ENCODE measurements at regions not wholly inside any gene's neighbourhood (a gene's known extent, or its start where the extent isn't known, plus 50 kb on each side); places are given as distances from the start of the nearest gene placed in this dataset.
A peak's percentile ranks its signal among the peaks of the same experiment; 100 is the strongest.

DNA sequence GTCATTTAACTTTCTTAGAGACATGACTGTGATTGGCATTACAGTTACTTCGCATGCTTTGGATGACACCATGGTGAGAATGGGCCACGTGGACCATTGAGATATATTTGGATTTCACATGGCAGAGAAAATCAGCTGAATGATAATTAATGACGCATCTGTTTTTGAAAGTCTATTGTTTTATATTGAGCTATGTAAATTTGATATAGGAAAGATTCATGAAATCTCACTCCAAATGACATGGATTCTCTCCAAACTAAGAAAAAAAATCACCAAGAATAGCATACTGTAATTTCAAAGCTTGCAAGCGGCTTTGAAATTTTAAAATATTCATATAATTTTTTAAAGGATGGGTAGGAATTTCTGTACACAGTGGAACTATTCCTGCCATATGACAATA lies 163.7 kb downstream of the SH3BP4 start:
- TF ChIP-seq, protein P1, sequence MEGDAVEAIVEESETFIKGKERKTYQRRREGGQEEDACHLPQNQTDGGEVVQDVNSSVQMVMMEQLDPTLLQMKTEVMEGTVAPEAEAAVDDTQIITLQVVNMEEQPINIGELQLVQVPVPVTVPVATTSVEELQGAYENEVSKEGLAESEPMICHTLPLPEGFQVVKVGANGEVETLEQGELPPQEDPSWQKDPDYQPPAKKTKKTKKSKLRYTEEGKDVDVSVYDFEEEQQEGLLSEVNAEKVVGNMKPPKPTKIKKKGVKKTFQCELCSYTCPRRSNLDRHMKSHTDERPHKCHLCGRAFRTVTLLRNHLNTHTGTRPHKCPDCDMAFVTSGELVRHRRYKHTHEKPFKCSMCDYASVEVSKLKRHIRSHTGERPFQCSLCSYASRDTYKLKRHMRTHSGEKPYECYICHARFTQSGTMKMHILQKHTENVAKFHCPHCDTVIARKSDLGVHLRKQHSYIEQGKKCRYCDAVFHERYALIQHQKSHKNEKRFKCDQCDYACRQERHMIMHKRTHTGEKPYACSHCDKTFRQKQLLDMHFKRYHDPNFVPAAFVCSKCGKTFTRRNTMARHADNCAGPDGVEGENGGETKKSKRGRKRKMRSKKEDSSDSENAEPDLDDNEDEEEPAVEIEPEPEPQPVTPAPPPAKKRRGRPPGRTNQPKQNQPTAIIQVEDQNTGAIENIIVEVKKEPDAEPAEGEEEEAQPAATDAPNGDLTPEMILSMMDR (IDR thresholded peaks at IDR 0.05; ENCODE audit: low read depth, low read length, missing control alignments): no peak
- DNase-seq (ENCODE audit: extremely low read depth, low read depth): no peak
- H3K4me3 ChIP-seq (replicated peaks; ENCODE audit: low read depth, low read length): no peak overlapping the region

DNA sequence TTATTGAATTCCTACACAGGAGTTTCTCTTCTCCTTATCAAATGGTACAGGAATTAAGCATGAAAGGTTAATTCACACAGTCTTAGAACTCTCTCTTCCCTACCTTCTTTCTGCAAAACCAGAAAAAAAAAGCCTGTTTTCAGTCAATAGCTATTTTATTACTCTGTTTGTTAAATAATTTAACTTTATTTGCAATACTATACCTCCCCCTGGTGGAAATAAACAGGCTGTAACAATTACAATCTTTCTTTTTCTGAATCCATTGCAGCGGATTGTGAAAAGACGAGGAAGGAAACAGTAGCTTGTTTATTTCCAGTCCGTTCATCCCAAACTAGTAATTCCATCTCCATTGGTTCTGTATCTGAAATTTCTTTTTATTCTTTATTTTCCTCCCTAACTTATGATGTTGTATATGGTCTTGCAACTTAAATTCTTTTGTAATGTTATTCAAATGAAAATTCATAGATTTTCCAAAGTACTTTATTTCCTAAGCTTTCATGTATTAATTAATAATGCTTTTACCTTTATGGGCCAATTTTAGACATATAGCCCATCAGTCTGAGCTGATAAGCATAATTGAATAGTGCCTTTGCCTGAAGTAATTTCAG lies 165.2 kb downstream of the SH3BP4 start:
- no peak for DNase-seq (ENCODE audit: extremely low read depth, low read depth)

DNA sequence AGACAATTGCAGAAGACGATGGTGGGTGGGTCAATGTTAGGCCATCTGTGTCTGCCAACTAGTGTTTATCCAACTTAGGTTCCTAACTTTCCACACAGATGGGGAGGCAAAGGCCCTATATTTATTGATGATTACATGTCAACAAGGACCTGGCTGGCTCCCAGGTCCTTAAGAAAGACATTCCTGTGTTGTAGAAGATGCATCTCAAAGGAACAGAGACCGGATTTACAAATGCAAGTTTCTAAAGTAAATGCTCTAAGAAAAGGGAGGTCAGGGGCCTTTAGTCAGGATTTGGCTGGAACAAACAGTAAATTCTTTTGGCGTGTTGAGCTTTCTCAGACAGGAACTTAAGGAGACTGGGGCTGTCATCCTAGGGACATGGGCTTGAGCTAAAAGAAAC lies 175.0 kb downstream of the SH3BP4 start:
- TF ChIP-seq, protein P1 (IDR thresholded peaks at IDR 0.05; ENCODE audit: low read depth, low read length, missing control alignments): no peak
- no peak for DNase-seq (ENCODE audit: extremely low read depth, low read depth)
- H3K4me3 ChIP-seq (replicated peaks; ENCODE audit: low read depth, low read length): no peak overlapping the region

More for the DNA sequence above, 165.2 kb downstream of the SH3BP4 start:
- H3K4me3 ChIP-seq (replicated peaks; ENCODE audit: low read depth, low read length): no peak overlapping the region
- TF ChIP-seq, protein P1 (IDR thresholded peaks at IDR 0.05; ENCODE audit: low read depth, low read length, missing control alignments): peak; percentile 32

- TF ChIP-seq, protein P1 (IDR thresholded peaks at IDR 0.05; ENCODE audit: low read depth, low read length, missing control alignments): no peak
- H3K4me3 ChIP-seq (replicated peaks; ENCODE audit: low read depth, low read length): no peak overlapping the region
- DNase-seq (ENCODE audit: extremely low read depth, low read depth): no peak
Observed at GRCh38 chr2:235127931-235128330, 176.1 kb downstream of the SH3BP4 start.

- DNase-seq (ENCODE audit: extremely low read depth, low read depth): no peak
- TF ChIP-seq, protein P1 (IDR thresholded peaks at IDR 0.05; ENCODE audit: low read depth, low read length, missing control alignments): no peak
- H3K4me3 ChIP-seq (replicated peaks; ENCODE audit: low read depth, low read length): no peak overlapping the region
Observed at GRCh38 chr2:235129850-235130249, 178.0 kb downstream of the SH3BP4 start.

GRCh38 chr2:235131334-235132305 lies 179.8 kb downstream of the SH3BP4 start:
- DNase-seq (ENCODE audit: extremely low read depth, low read depth): no peak
- H3K4me3 ChIP-seq (replicated peaks; ENCODE audit: low read depth, low read length): no peak overlapping the region
- TF ChIP-seq, protein P1 (IDR thresholded peaks at IDR 0.05; ENCODE audit: low read depth, low read length, missing control alignments): no peak

Measured in HFF-Myc (cell line).